Activated naive CD4-positive, alpha-beta T cell treated with anti-CD3 and anti-CD28 coated beads for 36 hours (primary cell): ENCODE measurements at regions not wholly inside any gene's neighbourhood (a gene's known extent, or its start where the extent isn't known, plus 50 kb on each side); places are given as distances from the start of the nearest gene placed in this dataset.

ENCODE experiments used
- CTCF ChIA-PET: fragments of 350-600 bp; sonication (Branson Sonifier 250); formaldehyde crosslinking; loops from one replicate; lab custom pipeline; 2021; ENCODE audit warnings: antibody characterized with exemption; lab: Charles Lee
- DNase-seq: peaks from one replicate; pipeline ENCODE4 v3.0.0-alpha.2; 2020
- H3K27ac Mint-ChIP-seq: one replicate; pipeline ENCODE4 v1.8.0; 2021; ENCODE audit warnings: mild to moderate bottlenecking, mixed read lengths
- H3K27me3 Mint-ChIP-seq: one replicate; pipeline ENCODE4 v1.8.0; 2021; ENCODE audit warnings: low read depth, mixed read lengths
- H3K36me3 Mint-ChIP-seq: one replicate; pipeline ENCODE4 v1.8.0; 2021; ENCODE audit warnings: low read depth, mixed read lengths
- H3K4me1 Mint-ChIP-seq: one replicate; pipeline ENCODE4 v1.8.0; 2021; ENCODE audit warnings: low read depth, mixed read lengths
- H3K4me3 Mint-ChIP-seq: one replicate; pipeline ENCODE4 v1.8.0; 2021; ENCODE audit warnings: mild to moderate bottlenecking, moderate library complexity, mixed read lengths
- H3K9me3 Mint-ChIP-seq: one replicate; pipeline ENCODE4 v1.8.0; 2021; ENCODE audit warnings: mixed read lengths
- intact Hi-C: fragments of 100-400 bp; cut with micrococcal nuclease; formaldehyde crosslinking; loops from one replicate; pipeline ENCODE4 v1.15.1; 2023

DNA sequence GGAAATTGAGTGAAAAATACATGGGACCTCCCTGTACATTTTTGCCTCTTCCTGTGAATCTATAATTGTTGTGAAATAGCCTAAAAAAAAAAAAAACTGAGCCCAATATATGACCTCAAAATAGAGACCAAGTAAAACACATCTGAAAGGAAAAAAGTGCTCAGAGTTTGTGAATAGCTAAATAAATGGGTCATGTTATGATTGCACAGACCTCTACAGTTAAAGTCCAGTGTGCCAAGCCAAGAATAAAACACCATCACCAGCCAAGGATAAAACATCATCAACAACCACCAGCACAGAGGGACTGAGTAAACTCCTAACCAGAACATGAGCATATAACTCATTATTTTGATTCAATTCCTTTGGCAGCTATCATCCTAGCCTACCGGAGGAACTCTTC, 115.6 kb upstream of the AGTR1 start:
- DNase-seq: no peak
- no peaks in the 10 kb centered on the region for H3K9me3 Mint-ChIP-seq
- H3K4me1 Mint-ChIP-seq: no peaks in the 10 kb centered on the region
- no peak overlapping the region for H3K27ac Mint-ChIP-seq
- H3K27me3 Mint-ChIP-seq: no peaks in the 10 kb centered on the region
- CTCF ChIA-PET: no interaction called here
- no peak overlapping the region for H3K4me3 Mint-ChIP-seq
- intact Hi-C loops: no loop called here
- no peaks in the 10 kb centered on the region for H3K36me3 Mint-ChIP-seq

DNA sequence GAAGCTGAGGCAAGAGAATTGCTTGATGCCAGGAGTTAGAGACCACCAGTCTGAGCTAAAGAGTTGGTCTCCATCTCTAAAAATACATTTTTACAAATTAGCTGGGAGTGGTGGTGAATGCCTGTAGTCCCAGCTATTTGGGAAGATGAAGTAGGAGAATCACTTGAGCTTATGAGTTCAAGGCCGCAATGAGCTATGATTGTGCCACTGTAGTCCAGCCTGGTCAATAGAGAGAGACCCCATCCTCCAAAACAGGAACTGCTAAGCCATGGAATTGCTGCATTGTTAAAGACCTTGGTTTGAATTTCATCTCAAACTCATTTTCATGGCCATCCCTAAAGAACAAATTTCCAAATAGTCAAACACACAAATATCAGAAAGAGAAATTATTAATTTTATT, 113.9 kb upstream of the AGTR1 start:
- Mint-ChIP-seq H3K27me3 (no peaks in the 10 kb centered on the region), H3K4me3 (no peak overlapping the region), H3K4me1 (no peaks in the 10 kb centered on the region), H3K36me3 (no peaks in the 10 kb centered on the region), H3K9me3 (no peaks in the 10 kb centered on the region), H3K27ac (no peak overlapping the region)
- intact Hi-C loops: no loop called here
- CTCF ChIA-PET: interaction anchor here (0.7 kb wide), 1 partner anchor 37 kb away, joined by 3 read pairs; no protein-coding TSS in a partner anchor
- DNase-seq: no peak

DNA sequence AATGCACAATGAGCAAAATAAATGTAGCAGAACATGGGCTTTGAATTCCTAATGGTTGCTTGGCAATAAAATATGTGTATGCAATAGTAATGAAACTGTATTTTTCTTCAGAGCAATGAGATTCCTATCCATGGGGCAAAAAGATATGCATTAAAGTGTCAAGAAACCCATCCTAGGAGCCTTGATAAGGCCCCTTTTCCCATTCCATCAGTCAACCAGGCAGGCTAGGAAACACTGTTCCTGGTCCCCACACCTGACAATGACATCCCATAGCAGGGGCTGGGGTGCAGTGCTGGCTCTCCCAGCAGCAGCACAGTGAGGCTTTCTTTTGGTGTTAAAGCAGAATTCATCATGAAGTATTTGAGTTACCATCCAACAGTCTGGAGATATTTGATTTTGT, 113.3 kb upstream of the AGTR1 start:
- intact Hi-C loops: no loop called here
- H3K4me1 Mint-ChIP-seq: no peaks in the 10 kb centered on the region
- CTCF ChIA-PET: no interaction called here
- H3K27me3 Mint-ChIP-seq: no peaks in the 10 kb centered on the region
- H3K36me3 Mint-ChIP-seq: no peaks in the 10 kb centered on the region
- H3K9me3 Mint-ChIP-seq: no peaks in the 10 kb centered on the region
- no peak overlapping the region for H3K4me3 Mint-ChIP-seq
- no peak for DNase-seq
- no peak overlapping the region for H3K27ac Mint-ChIP-seq

DNA sequence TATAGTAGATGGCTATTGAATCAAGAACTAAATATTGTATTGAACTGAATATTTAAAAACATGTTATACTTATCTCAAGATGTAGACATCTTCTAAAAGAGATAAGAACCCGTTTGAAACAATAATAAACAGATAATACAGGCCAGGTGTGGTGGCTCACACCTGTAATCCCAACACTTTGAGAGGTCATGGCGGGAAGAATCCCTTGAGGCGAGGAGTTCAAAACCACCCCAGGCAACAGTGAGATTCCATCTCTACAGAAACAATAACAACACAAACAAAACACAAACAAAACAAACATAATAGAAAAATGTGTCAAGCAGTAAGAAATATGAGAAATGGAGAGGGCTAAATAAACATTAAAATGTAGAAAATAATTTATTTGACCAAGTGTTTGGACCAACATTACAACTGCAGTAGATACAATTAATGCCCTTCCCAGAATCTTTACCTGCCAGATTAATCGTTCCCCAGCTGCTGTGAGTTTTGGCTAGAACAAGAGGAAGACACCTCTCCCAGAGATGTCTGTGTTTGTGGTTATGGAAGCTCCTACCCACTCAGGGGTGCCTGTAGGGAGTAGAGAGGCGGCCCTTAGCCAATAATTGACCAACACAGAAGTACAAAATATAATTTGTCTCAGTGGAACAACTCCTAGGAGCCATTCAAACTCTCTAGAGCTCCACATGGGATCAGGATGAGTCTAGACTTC, 111.9 kb upstream of the AGTR1 start:
- H3K4me1 Mint-ChIP-seq: no peaks in the 10 kb centered on the region
- no peak for DNase-seq
- H3K36me3 Mint-ChIP-seq: no peaks in the 10 kb centered on the region
- intact Hi-C loops: no loop called here
- no peak overlapping the region for H3K27ac Mint-ChIP-seq
- no peak overlapping the region for H3K4me3 Mint-ChIP-seq
- H3K9me3 Mint-ChIP-seq: no peaks in the 10 kb centered on the region
- no peaks in the 10 kb centered on the region for H3K27me3 Mint-ChIP-seq
- CTCF ChIA-PET: no interaction called here

DNA sequence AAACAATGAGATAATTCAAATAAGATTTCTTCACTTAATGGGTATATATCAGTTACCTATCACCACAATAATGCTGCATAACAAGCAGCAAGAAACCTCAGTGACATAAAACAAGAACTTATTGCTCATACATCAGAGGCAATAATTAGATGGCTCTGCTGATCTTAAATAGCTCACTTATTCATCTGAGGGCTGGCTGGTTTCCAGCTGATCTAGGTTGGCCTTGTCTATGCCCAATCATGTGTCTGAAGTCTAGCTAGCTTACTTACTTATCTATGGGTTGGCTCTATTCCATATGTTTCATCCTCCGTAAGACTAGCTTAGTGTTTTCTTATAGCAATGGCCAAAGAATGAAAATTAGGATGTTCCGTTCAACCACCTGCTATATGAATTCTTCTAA, 109.4 kb upstream of the AGTR1 start:
- Mint-ChIP-seq H3K27ac (no peak overlapping the region), H3K4me1 (no peaks in the 10 kb centered on the region), H3K36me3 (no peaks in the 10 kb centered on the region), H3K9me3 (no peaks in the 10 kb centered on the region), H3K27me3 (no peaks in the 10 kb centered on the region), H3K4me3 (no peak overlapping the region)
- CTCF ChIA-PET: no interaction called here
- no peak for DNase-seq
- intact Hi-C loops: no loop called here

DNA sequence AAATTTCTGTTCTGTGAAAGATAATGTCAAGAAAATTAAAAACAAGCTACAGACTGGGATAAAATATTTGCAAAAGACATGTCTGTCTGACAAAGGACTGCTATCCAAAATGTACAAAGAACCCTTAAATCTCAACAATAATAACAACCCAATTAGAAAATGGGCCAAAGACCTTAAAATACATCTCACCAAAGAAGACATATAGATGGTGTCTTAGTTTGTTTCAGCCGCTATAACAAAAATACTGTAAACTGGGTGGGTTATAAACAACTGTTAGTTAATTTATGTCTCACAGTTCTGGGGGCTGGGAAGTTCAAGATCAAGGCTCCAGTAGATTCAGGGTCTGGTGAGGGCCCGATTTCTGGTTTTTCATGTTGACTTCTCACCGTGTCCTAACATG, 106.2 kb upstream of the AGTR1 start:
- Mint-ChIP-seq H3K4me3 (no peak overlapping the region), H3K27me3 (no peaks in the 10 kb centered on the region), H3K36me3 (no peaks in the 10 kb centered on the region), H3K4me1 (no peaks in the 10 kb centered on the region), H3K27ac (no peak overlapping the region), H3K9me3 (no peaks in the 10 kb centered on the region)
- CTCF ChIA-PET: no interaction called here
- no peak for DNase-seq
- intact Hi-C loops: no loop called here

DNA sequence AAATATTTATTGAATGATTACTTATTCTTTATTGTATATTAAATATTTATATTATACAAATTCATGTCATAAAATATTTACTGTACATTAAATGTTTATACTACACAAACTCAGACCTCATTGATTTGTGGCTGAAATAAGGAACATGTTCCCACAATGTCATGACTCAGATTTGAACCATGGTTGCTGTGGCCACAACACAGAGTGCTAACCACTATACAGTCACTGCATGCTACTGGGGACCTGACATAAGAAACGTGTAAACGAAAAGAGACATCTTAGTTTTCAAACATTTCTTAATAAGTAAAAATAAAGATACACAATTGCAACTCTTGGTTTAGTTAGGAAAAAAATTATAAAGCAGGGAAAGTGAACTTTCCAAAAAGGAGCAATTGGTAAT, 99.1 kb upstream of the AGTR1 start:
- DNase-seq: no peak
- no peaks in the 10 kb centered on the region for H3K4me1 Mint-ChIP-seq
- H3K4me3 Mint-ChIP-seq: no peak overlapping the region
- intact Hi-C loops: no loop called here
- H3K9me3 Mint-ChIP-seq: peaks cover 3% of the 10 kb centered on the region
- no peaks in the 10 kb centered on the region for H3K27me3 Mint-ChIP-seq
- H3K27ac Mint-ChIP-seq: no peak overlapping the region
- H3K36me3 Mint-ChIP-seq: no peaks in the 10 kb centered on the region
- CTCF ChIA-PET: no interaction called here

DNA sequence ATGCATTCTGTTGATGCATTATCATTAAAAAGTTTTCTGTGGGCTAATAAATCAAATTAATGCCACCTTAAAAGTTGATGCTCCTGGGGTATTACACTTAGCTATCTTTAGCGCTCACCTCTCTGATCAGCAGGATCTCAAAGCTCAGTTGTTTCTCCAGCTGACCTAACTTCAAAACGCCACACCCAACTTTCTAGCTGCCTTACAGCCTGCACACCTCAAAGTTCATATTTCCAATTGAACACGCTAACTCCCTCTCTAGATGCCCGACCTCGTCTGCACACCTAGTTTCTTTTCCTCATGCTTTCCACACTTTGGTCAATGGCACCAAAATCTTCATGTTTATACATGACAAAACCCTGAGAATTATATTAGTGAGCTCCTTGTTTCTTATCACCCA, 98.2 kb upstream of the AGTR1 start:
- CTCF ChIA-PET: no interaction called here
- Mint-ChIP-seq H3K4me1 (no peaks in the 10 kb centered on the region), H3K36me3 (no peaks in the 10 kb centered on the region), H3K27ac (no peak overlapping the region), H3K27me3 (no peaks in the 10 kb centered on the region), H3K4me3 (no peak overlapping the region), H3K9me3 (peaks cover 3% of the 10 kb centered on the region)
- DNase-seq: no peak
- intact Hi-C loops: no loop called here

DNA sequence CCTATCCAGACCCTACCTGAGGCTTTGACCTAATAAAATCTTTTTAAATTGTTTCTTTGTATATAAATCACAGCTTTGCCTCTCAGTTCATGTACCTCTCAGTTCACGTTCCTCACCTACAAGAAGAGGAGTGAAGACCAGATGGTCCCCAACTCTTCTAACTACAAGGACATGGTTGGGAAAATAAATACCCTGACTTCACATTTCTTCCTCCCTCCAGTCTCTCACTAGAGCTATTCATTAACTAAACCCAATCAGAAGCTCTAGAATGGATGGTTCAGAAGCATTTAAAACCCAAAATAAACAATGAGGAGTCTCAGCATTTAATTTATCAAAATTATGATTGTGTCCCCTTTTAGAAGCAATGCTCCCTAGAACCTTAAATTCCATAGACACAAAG, 97.3 kb upstream of the AGTR1 start:
- no peaks in the 10 kb centered on the region for H3K4me1 Mint-ChIP-seq
- intact Hi-C loops: no loop called here
- H3K9me3 Mint-ChIP-seq: peaks cover 3% of the 10 kb centered on the region
- no peaks in the 10 kb centered on the region for H3K36me3 Mint-ChIP-seq
- CTCF ChIA-PET: no interaction called here
- no peak overlapping the region for H3K27ac Mint-ChIP-seq
- H3K27me3 Mint-ChIP-seq: no peaks in the 10 kb centered on the region
- DNase-seq: no peak
- H3K4me3 Mint-ChIP-seq: no peak overlapping the region

DNA sequence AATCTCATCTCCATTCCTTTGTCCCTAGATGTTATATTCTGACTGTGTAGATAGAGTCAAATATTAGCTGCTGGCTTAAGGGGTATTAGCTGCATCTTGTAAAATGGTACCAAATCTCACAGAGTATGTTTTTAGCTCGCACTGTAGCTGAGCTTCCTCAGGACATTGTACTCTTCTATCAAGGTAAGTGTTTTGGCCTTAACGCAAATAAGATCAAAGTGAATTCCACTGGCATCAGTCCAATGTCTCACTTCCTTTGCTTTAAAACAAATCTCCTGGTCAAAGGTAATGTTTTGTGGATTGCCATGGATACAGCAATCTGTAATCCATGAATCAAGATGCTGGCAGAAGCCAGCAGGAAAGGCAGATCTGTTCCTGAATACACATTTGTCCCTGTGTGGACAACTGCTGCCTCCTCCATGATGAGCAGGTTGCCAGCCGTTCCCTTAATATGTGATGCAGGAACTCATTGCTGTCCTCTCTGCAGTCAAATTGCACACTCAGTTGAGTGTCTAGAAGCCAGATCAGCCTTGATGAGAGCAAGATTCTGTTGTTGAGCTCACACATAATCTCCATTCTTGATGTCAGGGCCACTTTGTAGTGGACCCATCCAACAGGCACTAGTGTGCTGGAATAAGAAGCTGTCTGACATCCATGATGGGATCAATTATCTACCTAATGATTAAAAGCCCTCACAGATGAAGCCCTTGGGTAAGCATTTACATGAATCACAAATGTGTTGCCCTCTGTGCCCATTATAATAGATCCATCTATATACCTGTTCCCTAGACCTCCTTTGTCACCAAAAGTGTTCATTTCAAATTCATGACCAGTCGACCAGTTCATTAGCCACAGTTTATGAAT, 96.6 kb upstream of the AGTR1 start:
- intact Hi-C loops: no loop called here
- H3K9me3 Mint-ChIP-seq: peaks cover 3% of the 10 kb centered on the region
- H3K27me3 Mint-ChIP-seq: no peaks in the 10 kb centered on the region
- H3K27ac Mint-ChIP-seq: no peak overlapping the region
- H3K4me1 Mint-ChIP-seq: no peaks in the 10 kb centered on the region
- DNase-seq: no peak
- no peak overlapping the region for H3K4me3 Mint-ChIP-seq
- CTCF ChIA-PET: no interaction called here
- no peaks in the 10 kb centered on the region for H3K36me3 Mint-ChIP-seq

DNA sequence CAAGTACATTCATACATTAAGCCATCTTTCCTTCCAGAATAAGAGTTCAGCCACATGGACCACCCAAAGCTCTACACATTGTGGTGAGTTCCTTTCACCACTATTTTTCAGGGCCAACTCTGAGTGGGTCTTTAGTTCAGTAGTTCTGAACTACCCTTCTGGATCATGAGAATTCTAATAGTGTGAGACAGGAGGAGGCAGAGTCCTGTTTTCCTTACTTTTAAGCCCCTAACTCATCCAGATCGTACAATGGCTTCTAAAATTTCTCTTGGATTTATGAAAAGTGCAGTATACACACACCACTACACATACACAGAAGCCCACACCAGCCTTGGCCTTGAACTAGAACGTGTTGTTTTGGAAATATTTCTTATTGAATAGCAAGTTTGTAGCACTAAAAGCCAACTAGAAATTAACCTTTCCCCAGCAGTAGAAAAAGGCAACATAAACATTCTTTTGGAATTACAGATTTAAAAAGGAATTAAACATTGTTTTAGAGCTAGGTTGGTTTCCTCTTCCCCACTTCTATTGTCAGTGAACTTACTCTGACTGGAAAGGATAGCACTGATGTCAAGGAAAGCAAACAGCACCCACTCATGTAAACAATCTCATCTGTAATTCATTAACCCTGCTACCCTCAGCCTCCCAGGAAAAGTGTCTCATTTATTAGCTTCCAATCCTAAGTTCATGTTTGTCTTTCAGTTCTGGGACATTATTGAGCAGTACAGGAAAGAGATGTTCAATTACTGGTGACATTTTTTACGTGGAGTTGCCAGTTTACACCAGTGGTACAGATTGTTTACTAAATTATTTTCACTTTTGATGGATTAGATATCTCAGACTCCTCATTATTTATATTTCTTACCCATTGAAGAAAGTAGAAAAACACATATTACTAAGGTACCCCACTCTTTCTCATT, 95.7 kb upstream of the AGTR1 start:
- Mint-ChIP-seq H3K4me3 (no peak overlapping the region), H3K27ac (no peak overlapping the region), H3K9me3 (peaks cover 3% of the 10 kb centered on the region), H3K4me1 (no peaks in the 10 kb centered on the region), H3K27me3 (no peaks in the 10 kb centered on the region), H3K36me3 (no peaks in the 10 kb centered on the region)
- DNase-seq: no peak
- CTCF ChIA-PET: no interaction called here
- intact Hi-C loops: no loop called here

DNA sequence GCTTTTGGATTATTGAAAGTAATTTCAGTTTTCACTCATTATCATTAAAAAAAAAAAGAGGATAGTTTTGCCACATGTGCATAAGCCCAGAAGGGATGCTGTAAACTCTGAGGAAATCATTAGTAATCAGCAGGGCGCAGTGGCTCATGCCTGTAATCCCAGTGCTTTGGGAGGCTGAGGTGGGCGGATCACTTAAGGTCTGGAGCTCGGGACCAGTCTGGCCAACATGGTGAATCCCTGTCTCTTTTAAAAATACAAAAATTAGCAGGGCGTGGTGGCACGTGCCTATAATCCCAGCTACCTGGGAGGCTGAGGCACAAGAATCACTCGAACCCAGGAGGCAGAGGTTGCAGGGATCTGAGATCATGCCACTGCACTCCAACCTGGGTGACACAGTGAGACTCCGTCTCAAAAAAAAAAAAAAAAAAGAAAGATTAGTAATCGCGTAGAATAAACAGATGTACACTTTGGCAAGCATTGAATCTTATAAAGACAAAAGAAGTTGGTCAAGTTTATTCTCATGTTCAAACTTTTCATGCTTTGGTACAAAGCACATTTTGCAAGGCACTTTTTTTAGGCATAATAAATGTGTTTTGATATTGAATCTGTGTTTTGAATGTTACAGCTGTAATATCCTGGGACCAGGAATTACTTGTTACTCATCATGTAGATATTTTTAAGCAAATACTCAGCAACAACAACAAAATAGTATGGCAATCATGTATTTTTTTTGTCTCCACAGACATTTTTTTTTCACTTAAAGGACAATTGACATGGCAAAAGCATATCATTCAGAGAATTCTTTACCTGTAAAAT, 93.2 kb upstream of the AGTR1 start:
- DNase-seq: no peak
- intact Hi-C loops: no loop called here
- Mint-ChIP-seq H3K9me3 (peaks cover 2% of the 10 kb centered on the region), H3K4me1 (no peaks in the 10 kb centered on the region), H3K27me3 (no peaks in the 10 kb centered on the region), H3K27ac (no peak overlapping the region), H3K4me3 (no peak overlapping the region), H3K36me3 (no peaks in the 10 kb centered on the region)
- CTCF ChIA-PET: no interaction called here
